Activated naive CD8-positive, alpha-beta T cell treated with anti-CD3 and anti-CD28 coated beads for 36 hours (primary cell): ENCODE measurements at regions not wholly inside any gene's neighbourhood (a gene's known extent, or its start where the extent isn't known, plus 50 kb on each side); places are given as distances from the start of the nearest gene placed in this dataset.
"Not testable (repeated sequence)": the region's sequence is repeated elsewhere in the genome, so short reads cannot be mapped to it uniquely, and the experiment has no call there.

Experiments used
- DNase-seq: peaks from one replicate; pipeline ENCODE4 v3.0.0; 2021
- H3K27ac Mint-ChIP-seq: one replicate; pipeline ENCODE4 v1.8.0; 2022; ENCODE audit warnings: mild to moderate bottlenecking, moderate library complexity, mixed read lengths
- H3K27me3 Mint-ChIP-seq: one replicate; pipeline ENCODE4 v1.8.0; 2022; ENCODE audit warnings: mild to moderate bottlenecking, mixed read lengths
- H3K36me3 Mint-ChIP-seq: one replicate; pipeline ENCODE4 v1.8.0; 2021; ENCODE audit warnings: mild to moderate bottlenecking, mixed read lengths
- H3K4me1 Mint-ChIP-seq: one replicate; pipeline ENCODE4 v1.8.0; 2021; ENCODE audit warnings: mixed read lengths
- H3K4me3 Mint-ChIP-seq: one replicate; pipeline ENCODE4 v1.8.0; 2022; ENCODE audit warnings: mild to moderate bottlenecking, moderate library complexity, mixed read lengths
- H3K9me3 Mint-ChIP-seq: one replicate; pipeline ENCODE4 v1.8.0; 2022; ENCODE audit warnings: mixed read lengths

- H3K4me1 Mint-ChIP-seq = no peaks in the 10 kb centered on the region
- H3K9me3 Mint-ChIP-seq = peaks cover 5% of the 10 kb centered on the region
- DNase-seq = no peak
- H3K27ac Mint-ChIP-seq = no peak overlapping the region
- no peaks in the 10 kb centered on the region for H3K36me3 Mint-ChIP-seq
- no peak overlapping the region for H3K4me3 Mint-ChIP-seq
- no peaks in the 10 kb centered on the region for H3K27me3 Mint-ChIP-seq
These were observed 670.8 kb downstream of the TFAP2A start for GRCh38 chr6:9744119-9744518.

GRCh38 chr6:9732056-9732455, 682.8 kb downstream of the TFAP2A start:
- DNase-seq = no peak
- Mint-ChIP-seq H3K9me3 (peaks cover 9% of the 10 kb centered on the region), H3K27ac (no peak overlapping the region), H3K4me1 (no peaks in the 10 kb centered on the region), H3K4me3 (no peak overlapping the region), H3K36me3 (no peaks in the 10 kb centered on the region), H3K27me3 (no peaks in the 10 kb centered on the region)

DNA sequence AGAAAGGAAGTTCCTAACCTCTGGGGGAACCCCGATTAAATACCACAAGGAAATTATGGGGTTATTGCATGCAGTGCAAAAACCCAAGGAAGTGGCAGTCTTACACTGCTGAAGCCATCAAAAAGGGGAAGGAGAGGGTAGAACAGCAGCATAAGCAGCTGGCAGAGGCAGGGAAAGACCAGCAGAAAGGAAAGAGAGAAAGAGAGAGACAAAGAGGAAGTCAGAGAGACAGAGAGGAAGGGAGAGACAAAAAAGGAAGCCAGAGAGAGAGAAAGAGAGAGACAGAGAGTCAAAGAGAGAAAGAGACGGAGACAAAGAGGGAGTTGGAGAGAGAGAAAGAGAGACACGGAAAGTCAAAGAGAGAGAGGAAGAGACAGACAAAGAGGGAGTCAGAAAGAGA, 689.1 kb downstream of the TFAP2A start:
- H3K9me3 Mint-ChIP-seq, H3K4me1 Mint-ChIP-seq, H3K27me3 Mint-ChIP-seq, H3K27ac Mint-ChIP-seq, H3K4me3 Mint-ChIP-seq, H3K36me3 Mint-ChIP-seq, DNase-seq: not testable (repeated sequence)

- H3K27ac Mint-ChIP-seq = no peak overlapping the region
- H3K9me3 Mint-ChIP-seq = peaks cover 1% of the 10 kb centered on the region
- H3K36me3 Mint-ChIP-seq = no peaks in the 10 kb centered on the region
- H3K4me3 Mint-ChIP-seq = no peak overlapping the region
- DNase-seq = no peak
- H3K4me1 Mint-ChIP-seq = no peaks in the 10 kb centered on the region
- H3K27me3 Mint-ChIP-seq = no peaks in the 10 kb centered on the region
These were observed 697.3 kb downstream of the TFAP2A start for GRCh38 chr6:9717568-9717967.

DNA sequence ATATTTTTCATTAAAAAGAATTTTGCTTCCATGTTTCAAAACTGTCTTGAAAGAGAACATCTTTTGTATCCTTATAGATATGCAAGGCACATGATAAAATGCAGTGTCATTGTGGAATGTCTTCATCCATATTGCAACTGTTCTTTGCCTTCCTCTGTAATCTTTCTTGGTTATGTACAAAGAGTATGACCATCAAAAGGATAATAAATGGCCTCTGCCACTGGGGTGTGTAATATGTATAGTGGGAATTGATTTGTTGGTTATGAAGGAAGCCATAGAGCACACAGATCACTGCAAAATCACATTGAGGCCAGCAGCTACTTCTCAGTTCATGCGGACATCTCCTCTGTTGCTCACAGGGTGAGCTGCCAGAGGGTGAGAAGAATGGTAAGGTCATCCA, 703.5 kb downstream of the TFAP2A start:
- no peak for DNase-seq

GRCh38 chr6:9710574-9710973, 704.3 kb downstream of the TFAP2A start:
- Mint-ChIP-seq H3K36me3 (no peaks in the 10 kb centered on the region), H3K4me1 (no peaks in the 10 kb centered on the region), H3K4me3 (no peak overlapping the region), H3K27me3 (no peaks in the 10 kb centered on the region), H3K9me3 (peaks cover 1% of the 10 kb centered on the region), H3K27ac (no peak overlapping the region)
- no peak for DNase-seq

More for the DNA sequence above, 703.5 kb downstream of the TFAP2A start:
- H3K36me3 Mint-ChIP-seq = no peaks in the 10 kb centered on the region
- H3K27me3 Mint-ChIP-seq = no peaks in the 10 kb centered on the region
- peaks cover 1% of the 10 kb centered on the region for H3K9me3 Mint-ChIP-seq
- no peak overlapping the region for H3K27ac Mint-ChIP-seq
- H3K4me1 Mint-ChIP-seq = no peaks in the 10 kb centered on the region
- no peak overlapping the region for H3K4me3 Mint-ChIP-seq

- DNase-seq = no peak
- Mint-ChIP-seq H3K27ac (no peak overlapping the region), H3K9me3 (peaks cover 1% of the 10 kb centered on the region), H3K4me1 (no peaks in the 10 kb centered on the region), H3K4me3 (no peak overlapping the region), H3K27me3 (no peaks in the 10 kb centered on the region), H3K36me3 (no peaks in the 10 kb centered on the region)
These were observed 706.3 kb downstream of the TFAP2A start for GRCh38 chr6:9708600-9708999.

- Mint-ChIP-seq H3K4me3 (no peak overlapping the region), H3K9me3 (no peaks in the 10 kb centered on the region), H3K4me1 (no peaks in the 10 kb centered on the region), H3K36me3 (no peaks in the 10 kb centered on the region), H3K27me3 (no peaks in the 10 kb centered on the region), H3K27ac (no peak overlapping the region)
- no peak for DNase-seq
These were observed 709.9 kb downstream of the TFAP2A start for GRCh38 chr6:9704989-9705388.

DNA sequence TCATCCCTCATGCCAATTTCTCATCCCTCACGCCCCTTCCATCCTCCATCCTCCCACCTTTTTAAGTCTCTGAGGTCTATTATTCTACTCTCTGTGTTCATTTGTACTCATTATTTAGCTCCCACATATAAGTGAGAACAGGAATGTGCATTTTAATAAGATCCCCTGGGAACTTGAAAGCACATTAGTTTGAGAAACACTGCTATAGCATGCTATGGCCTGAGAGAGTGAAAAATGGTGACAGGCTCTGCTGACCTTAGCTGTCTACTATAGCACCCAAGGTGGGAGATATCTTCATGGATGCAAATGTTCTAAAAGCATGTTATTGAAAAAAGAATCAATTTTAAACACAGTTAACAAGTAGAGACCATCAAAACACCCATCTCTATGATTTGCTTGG, 712.0 kb downstream of the TFAP2A start:
- Mint-ChIP-seq H3K27me3 (no peaks in the 10 kb centered on the region), H3K9me3 (no peaks in the 10 kb centered on the region), H3K36me3 (no peaks in the 10 kb centered on the region), H3K27ac (no peak overlapping the region), H3K4me1 (no peaks in the 10 kb centered on the region), H3K4me3 (no peak overlapping the region)
- no peak for DNase-seq

GRCh38 chr6:9699888-9700287, 715.0 kb downstream of the TFAP2A start:
- no peak overlapping the region for H3K27ac Mint-ChIP-seq
- H3K36me3 Mint-ChIP-seq = no peaks in the 10 kb centered on the region
- H3K27me3 Mint-ChIP-seq = no peaks in the 10 kb centered on the region
- DNase-seq = no peak
- peaks cover 2% of the 10 kb centered on the region for H3K9me3 Mint-ChIP-seq
- H3K4me1 Mint-ChIP-seq = no peaks in the 10 kb centered on the region
- H3K4me3 Mint-ChIP-seq = no peak overlapping the region

DNA sequence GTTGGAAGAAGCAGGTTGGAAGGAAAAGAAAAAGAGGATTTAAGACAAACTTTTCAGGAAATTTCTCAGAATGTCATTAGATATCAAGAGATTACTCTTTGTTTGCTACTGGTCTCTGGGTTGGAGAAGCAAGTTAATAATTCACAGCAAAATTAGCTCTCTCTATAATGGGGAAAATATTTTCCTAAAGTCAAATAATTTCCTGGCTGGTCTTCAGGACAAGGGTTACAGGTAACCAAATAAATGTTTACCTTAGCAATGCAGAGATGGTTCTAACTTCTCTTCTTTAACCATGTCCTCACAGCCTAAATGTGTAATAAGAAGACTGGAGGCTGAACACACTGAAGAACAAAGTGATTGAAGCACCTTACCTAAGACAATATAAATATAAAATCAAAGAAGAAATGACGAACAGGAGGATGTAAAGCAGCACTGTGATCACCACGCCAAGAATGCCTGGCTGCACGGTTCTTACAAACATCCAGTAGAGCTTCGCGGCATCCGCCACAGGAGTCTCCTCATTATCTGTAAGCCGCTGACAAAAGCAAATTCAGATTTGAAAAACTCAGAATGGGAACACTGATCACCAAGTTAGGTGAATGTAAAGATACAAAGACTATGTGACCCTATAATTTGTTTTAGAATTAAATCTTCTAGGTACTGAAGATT, 717.5 kb downstream of the TFAP2A start:
- Mint-ChIP-seq H3K27ac (no peak overlapping the region), H3K27me3 (no peaks in the 10 kb centered on the region), H3K4me1 (no peaks in the 10 kb centered on the region), H3K36me3 (no peaks in the 10 kb centered on the region), H3K9me3 (peaks cover 2% of the 10 kb centered on the region), H3K4me3 (no peak overlapping the region)
- DNase-seq = no peak

DNA sequence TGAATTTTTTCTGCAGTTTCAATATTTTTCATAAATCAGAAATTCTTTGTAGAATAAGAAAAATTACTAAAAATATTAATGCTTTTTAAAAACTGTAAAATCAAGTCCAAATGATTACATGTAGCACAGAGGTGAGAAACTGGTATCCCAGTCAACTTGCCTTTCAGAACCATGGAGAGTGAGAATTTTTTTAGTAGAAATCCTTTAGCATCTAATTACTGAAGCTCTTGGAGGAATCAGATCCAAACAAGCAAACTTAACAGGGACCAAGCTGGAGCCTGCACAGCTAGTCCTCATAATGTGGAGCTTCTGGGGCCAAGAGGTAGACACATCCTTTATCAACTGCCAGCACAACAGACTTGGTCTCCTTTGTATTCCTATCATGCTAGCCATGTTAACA, 724.5 kb downstream of the TFAP2A start:
- no peaks in the 10 kb centered on the region for H3K4me1 Mint-ChIP-seq
- H3K27ac Mint-ChIP-seq = no peak overlapping the region
- no peak for DNase-seq
- no peaks in the 10 kb centered on the region for H3K36me3 Mint-ChIP-seq
- H3K9me3 Mint-ChIP-seq = no peaks in the 10 kb centered on the region
- H3K27me3 Mint-ChIP-seq = no peaks in the 10 kb centered on the region
- H3K4me3 Mint-ChIP-seq = no peak overlapping the region

- H3K9me3 Mint-ChIP-seq, DNase-seq, H3K4me3 Mint-ChIP-seq, H3K36me3 Mint-ChIP-seq, H3K4me1 Mint-ChIP-seq, H3K27ac Mint-ChIP-seq, H3K27me3 Mint-ChIP-seq: not testable (repeated sequence)
These were observed 734.1 kb downstream of the TFAP2A start for GRCh38 chr6:9680727-9681126.

- DNase-seq = no peak
- no peak overlapping the region for H3K4me3 Mint-ChIP-seq
- no peaks in the 10 kb centered on the region for H3K9me3 Mint-ChIP-seq
- no peaks in the 10 kb centered on the region for H3K27me3 Mint-ChIP-seq
- no peak overlapping the region for H3K27ac Mint-ChIP-seq
- H3K36me3 Mint-ChIP-seq = no peaks in the 10 kb centered on the region
- no peaks in the 10 kb centered on the region for H3K4me1 Mint-ChIP-seq
These were observed 739.8 kb downstream of the TFAP2A start for GRCh38 chr6:9675122-9675521.

DNA sequence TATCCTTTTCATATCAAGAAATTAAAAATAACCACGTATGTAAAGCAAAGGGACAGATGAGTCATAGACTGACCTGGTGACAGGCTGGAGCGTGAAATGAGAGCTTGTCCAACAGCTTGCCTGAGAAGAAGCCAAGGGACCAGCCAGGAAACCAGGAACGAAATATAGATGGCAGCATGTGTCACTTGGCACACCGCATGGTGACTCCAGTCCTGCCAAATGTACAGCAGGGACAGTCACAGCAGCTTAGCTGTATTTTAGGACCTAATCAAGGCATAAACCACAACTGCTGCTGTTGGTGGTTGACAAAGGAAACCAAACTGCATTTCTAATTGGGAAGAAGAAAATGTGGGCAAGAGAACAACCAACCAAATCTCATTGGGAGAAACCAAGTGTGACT, 755.0 kb downstream of the TFAP2A start:
- Mint-ChIP-seq H3K27ac (no peak overlapping the region), H3K9me3 (peaks cover 6% of the 10 kb centered on the region), H3K36me3 (no peaks in the 10 kb centered on the region), H3K4me1 (no peaks in the 10 kb centered on the region), H3K4me3 (no peak overlapping the region), H3K27me3 (no peaks in the 10 kb centered on the region)
- DNase-seq = no peak

DNA sequence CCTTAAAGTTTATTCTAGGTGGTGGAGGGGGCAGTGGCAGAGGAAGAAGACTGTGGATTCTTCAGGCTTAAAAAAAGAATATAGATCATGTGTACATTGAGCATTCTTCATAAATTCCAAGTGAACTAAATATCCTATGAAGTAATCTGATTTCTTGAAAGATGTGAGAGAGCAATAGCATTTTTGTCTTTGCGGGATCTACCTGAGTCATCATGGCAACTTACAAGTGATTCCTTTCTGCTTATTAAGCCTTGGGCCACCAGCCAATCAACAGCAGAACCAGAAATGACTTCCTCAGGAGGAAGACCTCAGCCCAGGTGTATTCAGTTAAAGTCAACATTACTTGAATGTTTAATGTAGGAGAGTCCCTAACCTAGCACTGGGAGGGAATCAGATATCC, 756.9 kb downstream of the TFAP2A start:
- H3K27me3 Mint-ChIP-seq = no peaks in the 10 kb centered on the region
- H3K36me3 Mint-ChIP-seq = no peaks in the 10 kb centered on the region
- no peak for DNase-seq
- H3K27ac Mint-ChIP-seq = no peak overlapping the region
- peaks cover 6% of the 10 kb centered on the region for H3K9me3 Mint-ChIP-seq
- H3K4me1 Mint-ChIP-seq = no peaks in the 10 kb centered on the region
- H3K4me3 Mint-ChIP-seq = no peak overlapping the region

DNA sequence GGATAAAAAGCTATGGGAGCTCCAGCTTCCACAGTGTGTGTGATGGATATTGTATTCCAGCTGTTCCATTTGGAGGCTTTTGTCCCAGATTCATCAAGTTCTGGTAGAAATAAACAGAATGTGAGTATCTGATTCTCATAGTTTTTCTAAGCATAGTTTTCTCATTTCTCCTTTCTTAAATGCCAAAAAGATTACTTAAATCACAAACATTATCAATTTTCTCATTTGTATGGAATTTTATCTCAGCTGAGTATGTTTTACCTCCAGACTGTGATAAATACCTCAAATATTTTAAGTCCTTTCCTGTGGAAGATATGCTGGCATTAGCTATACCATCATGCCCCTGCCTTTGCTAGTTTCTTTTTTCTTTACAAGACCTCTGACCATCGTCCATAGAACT, 767.3 kb downstream of the TFAP2A start:
- DNase-seq = no peak
- Mint-ChIP-seq H3K36me3 (no peaks in the 10 kb centered on the region), H3K27me3 (no peaks in the 10 kb centered on the region), H3K4me1 (no peaks in the 10 kb centered on the region), H3K4me3 (no peak overlapping the region), H3K9me3 (peaks cover 2% of the 10 kb centered on the region), H3K27ac (no peak overlapping the region)
